Fibroblast of mammary gland (primary cell): ENCODE measurements at regions not wholly inside any gene's neighbourhood (a gene's known extent, or its start where the extent isn't known, plus 50 kb on each side); places are given as distances from the start of the nearest gene placed in this dataset.
"Not testable (repeated sequence)": the region's sequence is repeated elsewhere in the genome, so short reads cannot be mapped to it uniquely, and the experiment has no call there.

Experiments used
- DNase-seq: peaks from one replicate; pipeline ENCODE4 v3.0.0-alpha.2; 2010; ENCODE audit warnings: low read depth
- H3K4me3 ChIP-seq: 2 replicates; pipeline ENCODE4 v1.5.1; 2011; ENCODE audit warnings: low read depth, mild to moderate bottlenecking, low read length, moderate library complexity; ENCODE audit not compliant: control insufficient read depth
- TF ChIP-seq, protein P1 (sequence below): conservative IDR thresholded peaks from 2 replicates; pipeline ENCODE4 v1.5.1; 2011; ENCODE audit warnings: low read depth, low read length, inconsistent platforms; ENCODE audit not compliant: control insufficient read depth, insufficient read depth

DNA sequence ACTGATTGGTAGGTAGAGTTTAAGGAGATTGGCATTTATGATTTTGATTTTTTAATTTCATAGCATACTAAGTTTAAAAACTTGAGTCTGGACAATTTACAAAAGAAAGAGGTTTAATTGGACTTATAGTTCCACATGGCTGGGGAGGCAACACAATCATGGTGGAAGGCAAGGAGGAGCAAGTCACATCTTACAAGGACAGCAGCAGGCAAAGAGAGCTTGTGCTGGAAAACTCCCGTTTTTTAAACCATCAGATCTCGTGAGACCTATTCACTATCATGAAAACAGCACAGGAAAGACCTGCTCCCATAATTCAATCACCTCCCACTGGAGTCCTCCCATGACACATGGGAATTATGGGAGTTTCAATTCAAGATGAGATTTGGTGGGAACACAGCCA lies 630.9 kb upstream of the NR2F2 start:
- no peak for DNase-seq
- no peak overlapping the region for H3K4me3 ChIP-seq
- TF ChIP-seq, protein P1, sequence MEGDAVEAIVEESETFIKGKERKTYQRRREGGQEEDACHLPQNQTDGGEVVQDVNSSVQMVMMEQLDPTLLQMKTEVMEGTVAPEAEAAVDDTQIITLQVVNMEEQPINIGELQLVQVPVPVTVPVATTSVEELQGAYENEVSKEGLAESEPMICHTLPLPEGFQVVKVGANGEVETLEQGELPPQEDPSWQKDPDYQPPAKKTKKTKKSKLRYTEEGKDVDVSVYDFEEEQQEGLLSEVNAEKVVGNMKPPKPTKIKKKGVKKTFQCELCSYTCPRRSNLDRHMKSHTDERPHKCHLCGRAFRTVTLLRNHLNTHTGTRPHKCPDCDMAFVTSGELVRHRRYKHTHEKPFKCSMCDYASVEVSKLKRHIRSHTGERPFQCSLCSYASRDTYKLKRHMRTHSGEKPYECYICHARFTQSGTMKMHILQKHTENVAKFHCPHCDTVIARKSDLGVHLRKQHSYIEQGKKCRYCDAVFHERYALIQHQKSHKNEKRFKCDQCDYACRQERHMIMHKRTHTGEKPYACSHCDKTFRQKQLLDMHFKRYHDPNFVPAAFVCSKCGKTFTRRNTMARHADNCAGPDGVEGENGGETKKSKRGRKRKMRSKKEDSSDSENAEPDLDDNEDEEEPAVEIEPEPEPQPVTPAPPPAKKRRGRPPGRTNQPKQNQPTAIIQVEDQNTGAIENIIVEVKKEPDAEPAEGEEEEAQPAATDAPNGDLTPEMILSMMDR, result no peak

DNA sequence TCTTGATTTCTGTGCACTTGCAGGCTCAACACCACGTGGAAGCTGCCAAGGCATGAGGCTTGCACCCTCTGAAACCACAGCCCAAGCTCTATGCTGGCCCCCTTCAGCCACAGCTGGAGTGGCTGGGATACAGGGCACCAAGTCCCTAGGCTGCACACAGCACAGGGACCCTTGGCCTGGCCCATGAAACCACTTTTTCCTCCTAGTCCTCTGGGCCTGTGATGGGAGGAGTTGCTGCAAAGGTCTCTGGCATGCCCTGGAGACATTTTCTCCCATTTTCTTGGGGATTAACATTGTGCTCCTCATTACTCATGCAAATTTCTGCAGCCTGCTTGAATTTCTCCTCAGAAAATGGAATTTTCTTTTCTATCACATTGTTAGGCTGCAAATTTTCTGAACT lies 629.8 kb upstream of the NR2F2 start:
- H3K4me3 ChIP-seq, DNase-seq: not testable (repeated sequence)

DNA sequence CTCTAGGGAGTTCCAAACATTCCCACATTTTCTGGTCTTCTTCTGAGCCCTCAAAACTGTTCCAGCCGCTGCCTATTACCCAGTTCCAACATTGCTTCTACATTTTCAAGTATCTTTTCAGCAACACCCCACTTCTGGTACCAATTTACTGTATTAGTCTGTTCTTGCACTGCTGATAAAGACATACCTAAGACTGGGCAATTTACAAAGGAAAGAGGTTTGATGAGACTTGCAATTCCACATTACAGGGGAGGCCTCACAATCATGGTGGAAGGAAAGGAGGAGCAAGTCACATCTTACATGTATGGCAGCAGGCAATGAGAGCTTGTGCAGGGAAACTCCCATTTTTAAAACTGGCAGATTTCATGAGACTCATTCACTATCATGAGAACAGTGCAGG lies 629.1 kb upstream of the NR2F2 start:
- DNase-seq, result no peak
- TF ChIP-seq, protein P1, result no peak

DNA sequence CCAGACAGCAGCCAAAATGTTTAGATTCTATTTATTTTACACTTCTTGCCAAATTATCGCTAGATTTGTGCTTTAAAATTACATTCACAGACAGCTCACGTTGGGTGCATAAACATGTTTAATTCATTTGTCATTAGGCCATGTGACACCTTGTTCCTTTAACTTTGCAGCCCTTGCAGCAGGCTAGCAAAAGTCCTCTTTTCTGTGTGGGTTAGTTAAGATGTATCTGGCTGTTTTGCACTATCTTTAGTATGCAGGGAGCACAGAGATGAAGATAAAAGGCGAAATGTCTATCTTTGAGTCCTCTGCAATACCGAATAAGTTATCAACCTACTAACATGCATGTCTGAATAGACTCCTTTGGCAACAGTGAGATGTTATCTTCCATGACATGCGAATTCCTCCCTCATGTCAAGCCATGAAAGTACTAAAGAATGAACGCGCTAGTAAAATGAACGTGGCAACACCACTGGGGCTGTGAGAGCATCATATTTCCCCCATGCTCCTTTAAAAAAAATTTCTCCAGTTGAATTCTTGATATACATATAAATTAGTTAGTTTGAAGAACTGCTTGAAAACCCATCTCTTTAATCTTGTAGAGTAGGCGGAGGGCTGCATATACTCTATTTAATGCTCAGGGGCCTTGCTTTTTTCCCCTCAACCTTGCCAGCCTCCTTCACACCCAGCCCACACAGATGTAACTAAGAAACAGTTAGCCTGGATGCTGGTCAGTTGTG lies 620.4 kb upstream of the NR2F2 start:
- DNase-seq, result no peak
- no peak overlapping the region for H3K4me3 ChIP-seq
- TF ChIP-seq, protein P1, result no peak

More for the DNA sequence above, 629.1 kb upstream of the NR2F2 start:
- no peak overlapping the region for H3K4me3 ChIP-seq

DNA sequence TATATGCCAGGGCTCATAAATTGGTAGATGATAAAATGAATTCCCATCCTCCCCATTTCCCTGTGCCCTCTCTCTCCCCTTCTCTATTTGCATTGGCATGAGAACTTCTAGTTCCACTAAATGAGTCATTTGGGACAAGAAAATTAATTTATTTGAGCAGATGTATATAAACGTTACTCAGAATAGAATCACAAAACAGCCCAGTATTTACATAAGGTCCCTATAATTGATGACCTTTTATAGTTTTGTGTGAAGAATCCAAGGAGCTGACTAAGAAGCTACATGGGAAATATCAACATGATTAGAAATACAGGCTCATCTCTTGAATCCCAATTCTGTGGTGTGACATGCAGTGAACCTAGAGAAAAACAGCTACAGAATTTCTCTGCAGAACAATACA lies 617.7 kb upstream of the NR2F2 start:
- H3K4me3 ChIP-seq, result no peak overlapping the region
- TF ChIP-seq, protein P1, result no peak
- DNase-seq, result peak; percentile 76

DNA sequence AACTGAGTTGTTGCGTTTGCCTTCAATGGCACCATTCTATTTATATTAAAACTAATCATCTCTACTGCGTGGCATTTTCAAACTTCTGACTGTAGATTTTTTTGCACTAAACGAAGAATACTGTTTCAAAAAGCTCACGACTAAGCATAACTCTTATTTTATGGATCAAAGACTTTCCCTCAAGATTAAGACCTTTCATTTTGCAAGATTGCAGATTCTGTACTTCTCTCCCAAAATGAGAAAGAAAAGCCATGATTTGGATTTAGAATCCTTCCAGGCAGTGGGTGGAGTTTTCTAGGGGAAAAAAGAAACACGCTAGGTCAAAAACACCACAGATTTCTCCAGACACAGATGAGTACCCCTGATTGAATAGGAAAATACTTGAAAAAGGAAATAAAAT lies 617.2 kb upstream of the NR2F2 start:
- DNase-seq, result no peak
- TF ChIP-seq, protein P1, result no peak

DNA sequence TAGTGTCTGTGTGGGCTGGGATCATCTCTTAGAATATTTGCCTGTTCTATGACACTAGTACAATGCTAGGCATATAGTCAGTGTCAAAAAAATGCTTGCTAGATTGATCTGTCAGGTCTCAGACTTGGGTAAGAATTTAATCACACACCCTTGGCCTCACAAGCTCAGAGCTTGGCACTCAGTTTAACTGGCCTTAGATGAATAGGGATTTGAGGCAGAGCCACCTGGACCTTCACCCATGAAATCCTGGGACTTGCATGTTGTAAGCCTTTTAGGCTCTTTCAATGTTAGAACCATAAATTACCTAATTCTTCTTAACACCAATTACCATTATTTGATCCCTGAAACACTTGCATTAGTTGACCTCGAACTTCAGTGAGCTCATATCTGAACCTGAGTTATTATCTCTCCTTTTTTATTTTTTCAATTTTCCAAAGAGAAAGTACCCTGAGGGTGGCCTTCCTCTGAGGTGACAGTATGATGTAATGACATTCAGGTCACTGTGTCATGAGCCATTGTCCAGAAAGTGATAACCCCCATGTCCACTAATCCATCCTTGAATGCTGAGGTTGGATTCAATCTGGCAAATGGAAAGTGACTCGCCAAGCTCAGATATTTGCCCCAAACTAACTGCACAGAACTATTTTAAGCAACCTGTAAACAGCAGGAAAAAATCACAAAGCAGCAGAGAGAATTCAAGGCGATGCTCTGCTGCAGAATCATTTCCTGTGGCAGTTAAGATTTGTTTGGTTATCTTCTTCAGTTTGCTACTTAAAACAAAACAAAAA lies 615.2 kb upstream of the NR2F2 start:
- no peak overlapping the region for H3K4me3 ChIP-seq
- DNase-seq, result no peak
- TF ChIP-seq, protein P1, result no peak

More for the DNA sequence above, 617.2 kb upstream of the NR2F2 start:
- no peak overlapping the region for H3K4me3 ChIP-seq
